ENCODE measurements at regions not wholly inside any gene's neighbourhood (a gene's known extent, or its start where the extent isn't known, plus 50 kb on each side); places are given as distances from the start of the nearest gene placed in this dataset.

- DNase-seq (ENCODE audit: low read depth in 2 of 2, low spot score in 1 of 2) = no peak
These were observed 53.7 kb upstream of the WSB1 start for GRCh38 chr17:27240086-27240801.

GRCh38 chr17:27240802-27241155 is 53.1 kb upstream of the WSB1 start:
- no peak for DNase-seq (ENCODE audit: low read depth in 2 of 2, low spot score in 1 of 2)

DNA sequence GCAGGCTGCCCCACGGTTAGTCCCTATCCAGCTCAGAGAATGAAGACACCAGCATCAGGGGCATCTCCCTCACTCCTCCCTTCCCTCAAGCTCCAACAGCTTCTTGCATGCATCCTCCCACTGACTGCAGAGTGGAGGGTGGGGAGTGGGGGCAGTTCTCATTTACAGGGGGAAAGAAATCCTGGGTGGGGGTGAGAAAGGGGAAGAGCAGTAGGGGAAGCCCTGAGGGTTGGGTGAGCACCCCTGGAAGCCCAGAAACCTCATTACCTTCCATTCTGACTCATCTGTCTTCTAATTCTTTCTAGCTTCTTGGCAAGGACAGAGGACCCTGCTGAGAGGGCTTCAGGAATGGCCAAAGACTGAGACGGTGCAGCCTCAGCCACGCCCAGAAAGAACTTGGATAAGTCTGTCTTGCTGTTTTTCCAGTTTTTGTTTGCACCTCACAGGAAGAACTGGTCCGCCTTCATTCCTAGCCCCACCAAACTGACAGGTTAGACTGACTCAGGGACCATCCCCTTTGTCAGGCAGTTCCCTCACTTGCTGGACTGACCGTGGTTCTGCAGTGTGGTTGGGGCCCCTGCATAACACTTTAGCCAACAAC is 52.5 kb upstream of the WSB1 start:
- no peak for DNase-seq (ENCODE audit: low read depth in 2 of 2, low spot score in 1 of 2)

DNA sequence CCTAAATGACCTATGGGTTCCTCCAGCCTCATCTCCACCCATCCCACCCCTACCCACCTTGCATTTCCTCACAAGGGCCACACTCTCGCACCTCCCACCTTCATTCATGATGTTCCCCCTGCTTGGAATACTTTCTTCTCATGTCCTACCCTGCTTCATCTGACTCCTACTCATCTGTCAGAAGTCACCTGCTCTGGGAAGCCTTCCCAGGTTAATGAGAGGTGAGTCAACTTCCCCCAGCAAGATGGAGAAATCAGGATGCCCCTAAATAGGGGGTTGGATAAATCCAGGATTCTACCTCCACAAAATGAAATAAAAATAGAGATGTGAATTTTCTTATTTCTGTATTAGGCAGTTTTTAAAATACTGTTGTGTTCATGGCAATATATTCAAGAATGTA is 51.0 kb upstream of the WSB1 start:
- no peak for DNase-seq (ENCODE audit: low read depth in 2 of 2, low spot score in 1 of 2)

DNA sequence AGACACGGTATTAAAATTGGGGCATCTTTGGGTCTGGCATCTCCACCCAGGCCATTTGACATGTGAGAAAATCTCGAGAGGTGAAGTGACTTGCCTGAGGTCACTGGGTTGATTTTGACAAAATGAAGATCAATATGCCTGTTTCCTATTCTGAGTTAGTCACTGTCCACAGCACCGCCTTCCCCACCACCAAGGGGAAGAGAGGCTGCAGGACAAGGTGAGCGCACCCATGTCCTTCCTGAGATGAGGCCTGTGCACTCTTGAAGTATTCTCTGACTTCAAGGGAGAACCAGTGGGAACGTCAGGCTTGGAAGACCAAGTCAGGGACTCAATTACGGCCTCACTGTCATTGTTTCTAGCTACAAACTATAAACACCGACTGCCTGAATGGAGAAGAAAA is 49.9 kb upstream of the WSB1 start:
- DNase-seq (ENCODE audit: low read depth in 2 of 2, low spot score in 1 of 2) = no peak

Measured in stimulated activated CD8-positive, alpha-beta memory T cell treated with anti-CD3 and anti-CD28 coated beads, Interleukin-4, amount 100 ng/mL, for 4 hours (primary cell).